ENCODE measurements at regions not wholly inside any gene's neighbourhood (a gene's known extent, or its start where the extent isn't known, plus 50 kb on each side); places are given as distances from the start of the nearest gene placed in this dataset.
"Not testable (repeated sequence)": the region's sequence is repeated elsewhere in the genome, so short reads cannot be mapped to it uniquely, and the experiment has no call there.

- DNase-seq (no peak), ATAC-seq (no peak)
- Mint-ChIP-seq H3K4me3 (no peak overlapping the region), H3K36me3 (ENCODE audit: low read depth) (no peaks in the 10 kb centered on the region), H3K27ac (no peak overlapping the region), H3K27me3 (peaks cover 2% of the 10 kb centered on the region), H3K4me1 (ENCODE audit: low read depth) (no peaks in the 10 kb centered on the region), H3K9me3 (no peaks in the 10 kb centered on the region)
- CTCF ChIA-PET, result no interaction called here
- POLR2A ChIA-PET, result no interaction called here
- no peak for TF ChIP-seq CTCF (IDR thresholded peaks at IDR 0.05)
- intact Hi-C loops (cut with micrococcal nuclease), result no loop called here
Measured at GRCh38 chr2:106322281-106322680, 128.2 kb upstream of the UXS1 start.

GRCh38 chr2:106320439-106320838 lies 126.3 kb upstream of the UXS1 start:
- H3K4me1 Mint-ChIP-seq (ENCODE audit: low read depth); H3K27me3 Mint-ChIP-seq; POLR2A ChIA-PET; H3K36me3 Mint-ChIP-seq (ENCODE audit: low read depth); H3K9me3 Mint-ChIP-seq; DNase-seq; CTCF ChIA-PET; ATAC-seq; intact Hi-C loops (cut with micrococcal nuclease); H3K27ac Mint-ChIP-seq; H3K4me3 Mint-ChIP-seq: not testable (repeated sequence)

DNA sequence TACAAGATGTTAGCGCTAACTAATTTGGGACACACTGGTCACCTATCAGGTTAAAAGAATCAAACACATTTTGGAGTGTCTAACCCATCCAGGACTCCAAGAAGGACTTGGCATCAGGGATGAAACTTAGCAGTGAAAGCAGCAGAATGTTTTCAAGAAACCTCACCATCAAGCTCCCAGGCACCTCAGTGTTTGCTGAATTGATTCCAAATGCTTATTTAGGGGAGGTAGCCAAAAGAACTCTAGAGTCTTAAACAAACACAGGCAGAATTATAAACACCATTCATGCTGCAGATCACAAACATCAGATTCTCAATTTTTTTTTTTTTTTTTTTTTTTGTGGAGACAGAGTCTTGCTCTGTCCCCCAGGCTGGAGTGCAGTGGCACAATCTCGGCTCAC lies 122.8 kb upstream of the UXS1 start:
- no peak for DNase-seq

DNA sequence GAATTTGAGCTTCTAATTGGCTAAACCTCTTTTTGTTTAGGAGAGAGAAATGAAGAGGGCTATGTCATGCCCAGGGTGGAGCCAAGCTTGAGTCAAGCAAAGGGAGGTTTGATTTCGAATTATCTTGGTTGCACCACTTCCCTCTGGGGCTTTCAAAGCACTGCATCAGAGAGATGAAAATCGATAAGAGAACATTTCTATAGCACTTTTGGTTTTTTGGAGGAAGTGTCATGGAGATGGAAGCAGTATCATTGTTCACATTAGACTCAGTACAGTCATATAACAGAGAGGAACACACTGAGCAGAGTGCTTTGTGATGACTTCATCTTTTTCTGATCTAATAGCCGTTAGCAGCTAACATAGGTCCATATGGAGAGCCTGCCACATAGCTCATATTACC lies 120.3 kb upstream of the UXS1 start:
- intact Hi-C loops (cut with micrococcal nuclease), result no loop called here
- Mint-ChIP-seq H3K27me3 (no peaks in the 10 kb centered on the region), H3K9me3 (no peaks in the 10 kb centered on the region), H3K27ac (no peak overlapping the region), H3K36me3 (ENCODE audit: low read depth) (no peaks in the 10 kb centered on the region), H3K4me1 (ENCODE audit: low read depth) (no peaks in the 10 kb centered on the region), H3K4me3 (no peak overlapping the region)
- POLR2A ChIA-PET, result no interaction called here
- CTCF ChIA-PET, result interaction anchor here (0.9 kb wide), 1 partner anchor 9 kb away, joined by 3 read pairs; no protein-coding TSS in a partner anchor
- ATAC-seq, result peak; percentile 39
- DNase-seq, result no peak
- no peak for TF ChIP-seq CTCF (IDR thresholded peaks at IDR 0.05)

More for the DNA sequence above, 122.8 kb upstream of the UXS1 start:
- POLR2A ChIA-PET, result no interaction called here
- Mint-ChIP-seq H3K27me3 (peaks cover 2% of the 10 kb centered on the region), H3K27ac (no peak overlapping the region), H3K36me3 (ENCODE audit: low read depth) (no peaks in the 10 kb centered on the region), H3K4me3 (no peak overlapping the region), H3K9me3 (no peaks in the 10 kb centered on the region), H3K4me1 (ENCODE audit: low read depth) (no peaks in the 10 kb centered on the region)
- ATAC-seq, result no peak
- TF ChIP-seq CTCF (IDR thresholded peaks at IDR 0.05), result no peak
- CTCF ChIA-PET, result no interaction called here
- intact Hi-C loops (cut with micrococcal nuclease), result no loop called here

DNA sequence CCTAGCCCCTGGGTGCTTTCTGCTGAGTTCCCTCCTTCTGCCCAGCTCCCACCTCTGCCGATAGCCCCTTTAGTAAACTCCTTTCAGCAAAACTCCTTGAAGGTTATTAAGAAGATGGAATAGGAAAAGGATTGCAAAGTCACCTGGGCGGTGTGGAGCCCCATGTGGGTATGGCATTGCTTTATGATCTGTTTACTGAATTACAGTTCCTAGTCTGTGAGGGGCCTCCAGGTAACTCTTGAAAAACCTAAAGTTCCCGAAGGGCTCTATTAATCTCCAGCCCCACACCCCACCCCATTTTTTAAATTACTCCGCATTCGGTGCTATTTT lies 116.9 kb upstream of the UXS1 start:
- Mint-ChIP-seq H3K4me3 (no peak overlapping the region), H3K4me1 (ENCODE audit: low read depth) (no peaks in the 10 kb centered on the region), H3K36me3 (ENCODE audit: low read depth) (no peaks in the 10 kb centered on the region), H3K27me3 (no peaks in the 10 kb centered on the region), H3K9me3 (no peaks in the 10 kb centered on the region), H3K27ac (no peak overlapping the region)
- DNase-seq (no peak), ATAC-seq (no peak)
- POLR2A ChIA-PET, result no interaction called here
- intact Hi-C loops (cut with micrococcal nuclease), result no loop called here
- CTCF ChIA-PET, result no interaction called here
- TF ChIP-seq CTCF (IDR thresholded peaks at IDR 0.05), result no peak

DNA sequence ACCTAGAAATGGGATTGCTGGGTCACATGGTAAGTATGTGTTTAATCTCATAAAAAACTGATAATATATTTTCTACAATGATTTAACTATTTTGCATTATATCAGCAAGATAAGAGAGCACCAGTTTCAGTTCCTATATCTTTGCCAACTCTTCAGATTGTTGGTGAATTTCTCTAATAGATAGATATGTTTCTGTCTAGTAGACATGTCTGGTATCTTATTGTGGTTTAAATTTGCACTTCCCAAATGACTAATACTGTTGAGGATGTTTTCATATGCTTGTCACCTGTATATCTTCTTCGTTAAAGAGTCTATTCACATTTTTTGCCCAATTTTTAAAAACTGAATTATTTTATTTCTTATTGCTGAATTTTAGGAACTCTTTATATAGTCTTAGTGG lies 113.8 kb upstream of the UXS1 start:
- CTCF ChIA-PET, result no interaction called here
- H3K27ac Mint-ChIP-seq, result no peak overlapping the region
- POLR2A ChIA-PET, result no interaction called here

More for the DNA sequence above, 113.8 kb upstream of the UXS1 start:
- no peak for TF ChIP-seq CTCF (IDR thresholded peaks at IDR 0.05)
- no peaks in the 10 kb centered on the region for H3K9me3 Mint-ChIP-seq
- no peak for DNase-seq
- no peaks in the 10 kb centered on the region for H3K36me3 Mint-ChIP-seq (ENCODE audit: low read depth)
- no peak overlapping the region for H3K4me3 Mint-ChIP-seq
- ATAC-seq, result no peak
- H3K4me1 Mint-ChIP-seq (ENCODE audit: low read depth), result no peaks in the 10 kb centered on the region
- no peaks in the 10 kb centered on the region for H3K27me3 Mint-ChIP-seq
- intact Hi-C loops (cut with micrococcal nuclease), result no loop called here
